ENCODE measurements at regions not wholly inside any gene's neighbourhood (a gene's known extent, or its start where the extent isn't known, plus 50 kb on each side); places are given as distances from the start of the nearest gene placed in this dataset.

- ChIA-PET POLR2A (no interaction called here), CTCF (no interaction called here), RAD21 (ENCODE audit: unreplicated experiment) (no interaction called here), SMC1A (ENCODE audit: uncharacterized antibody, unreplicated experiment) (interaction anchor here (0.8 kb wide), 1 partner anchor 265 kb away, joined by 3 read pairs; no protein-coding TSS in a partner anchor)
- in situ Hi-C loops (cut with MboI), result no loop called here
- DNase-seq (ENCODE audit: low read depth, low spot score), result no peak
- H3K9me3 ChIP-seq (replicated peaks; ENCODE audit: control insufficient read depth, insufficient read depth, low read length), result no peaks in the 10 kb centered on the region
- H3K27ac ChIP-seq (ENCODE audit: control insufficient read depth, insufficient read depth), result no peak overlapping the region
- ATAC-seq, result no peak
- no peak overlapping the region for H3K4me3 ChIP-seq
- H3K27me3 ChIP-seq (replicated peaks in 1 of 2; ENCODE audit: control insufficient read depth in 2 of 2, insufficient read depth in 2 of 2, low read length in 1 of 2), result no peaks in the 10 kb centered on the region
- H3K36me3 ChIP-seq (ENCODE audit: control insufficient read depth in 2 of 2, insufficient read depth in 2 of 2, low read length in 1 of 2), result no peaks in the 10 kb centered on the region
- intact Hi-C loops (cut with micrococcal nuclease; ENCODE audit: unreplicated experiment), result no loop called here
- no peak for FAIRE-seq
- no TSS peak for BruUV-seq (replicated peaks)
- no peak for TF ChIP-seq SMAD5 (IDR thresholded peaks at IDR 0.05; ENCODE audit: low read depth)
- TF ChIP-seq ESRRA (IDR thresholded peaks at IDR 0.05; ENCODE audit: low read length), result no peak
- no peak for TF ChIP-seq NR2C1 (IDR thresholded peaks at IDR 0.05)
- TF ChIP-seq HDAC2 (IDR thresholded peaks at IDR 0.05), result no peak
- no peak for TF ChIP-seq CREM (IDR thresholded peaks at IDR 0.05; ENCODE audit: low read depth)
- no peak for TF ChIP-seq NR2C2 (IDR thresholded peaks at IDR 0.05; ENCODE audit: borderline replicate concordance, control insufficient read depth, insufficient read length, low read depth)
- TF ChIP-seq EED (IDR thresholded peaks at IDR 0.05; ENCODE audit: low read depth), result no peak
- TF ChIP-seq CTCF (IDR thresholded peaks at IDR 0.05 in 2 of 3, conservative IDR thresholded peaks at IDR 0.05 in 1 of 3; ENCODE audit: control insufficient read depth in 2 of 3, extremely low read depth in 1 of 3, insufficient read depth in 1 of 3, low read depth in 3 of 3, low read length in 3 of 3), result no peak
- TF ChIP-seq BACH1 (IDR thresholded peaks at IDR 0.05; ENCODE audit: borderline replicate concordance), result no peak
- TF ChIP-seq HDGF (IDR thresholded peaks at IDR 0.05), result no peak
- no peak for TF ChIP-seq ZNF24 (IDR thresholded peaks at IDR 0.05)
- TF ChIP-seq ZNF592 (IDR thresholded peaks at IDR 0.05), result no peak
- no peak for TF ChIP-seq CUX1 (IDR thresholded peaks at IDR 0.05; ENCODE audit: insufficient replicate concordance, low read depth, low read length)
- 41% methylated on average over 17 of the region's 17 CpGs for WGBS (ENCODE audit: insufficient coverage, insufficient replicate concordance, low lambda C conversion rate, missing lambda C conversion rate)
- H3K9ac ChIP-seq (ENCODE audit: control insufficient read depth, insufficient read depth, low read length), result no peak overlapping the region
- H4K20me1 ChIP-seq (ENCODE audit: control insufficient read depth, insufficient read depth), result no peaks in the 10 kb centered on the region; the same call in 1 of the 2 replicates
- H2AFZ ChIP-seq (ENCODE audit: control insufficient read depth, low read depth, low read length), result no peak overlapping the region
- no peaks in the 10 kb centered on the region for H3K79me2 ChIP-seq (ENCODE audit: control insufficient read depth, insufficient read depth, low read length)
- no peaks in the 10 kb centered on the region for H3K4me1 ChIP-seq (ENCODE audit: control insufficient read depth, insufficient read depth, low read length)
- no peak overlapping the region for H3K4me2 ChIP-seq (ENCODE audit: control insufficient read depth, insufficient read depth)
These were observed 149.6 kb upstream of the PPP2R2D start for GRCh38 chr10:131750973-131751826.
